T-helper 17 cell (primary cell): ENCODE measurements at regions not wholly inside any gene's neighbourhood (a gene's known extent, or its start where the extent isn't known, plus 50 kb on each side); places are given as distances from the start of the nearest gene placed in this dataset.

Experiments
- ATAC-seq: fragments of 150-1000 bp; cut with Tn5 transposase; 2 replicates; pipeline ENCODE4 v1.10.0; 2021; ENCODE audit warnings: mild to moderate bottlenecking, moderate library complexity
- DNase-seq, 3 donors: peaks; one replicate each; pipeline versions ENCODE4 v3.0.0 to v3.0.0-alpha.2; 2020 to 2021
- H3K9me3 ChIP-seq: one replicate; pipeline ENCODE4 v1.7.0; 2013; ENCODE audit warnings: low read length, mild to moderate bottlenecking; ENCODE audit not compliant: control insufficient read depth, poor library complexity, severe bottlenecking
- H3K27ac Mint-ChIP-seq: one replicate; pipeline ENCODE4 v1.8.0; 2022; ENCODE audit warnings: mild to moderate bottlenecking, moderate library complexity, mixed read lengths
- H3K27me3 Mint-ChIP-seq: one replicate; pipeline ENCODE4 v1.8.0; 2022; ENCODE audit warnings: mixed read lengths
- H3K36me3 Mint-ChIP-seq: one replicate; pipeline ENCODE4 v1.8.0; 2022; ENCODE audit warnings: low read depth, mixed read lengths
- H3K4me1 Mint-ChIP-seq: one replicate; pipeline ENCODE4 v1.8.0; 2022; ENCODE audit warnings: mild to moderate bottlenecking, mixed read lengths
- H3K4me3 Mint-ChIP-seq: one replicate; pipeline ENCODE4 v1.8.0; 2022; ENCODE audit warnings: mild to moderate bottlenecking, moderate library complexity, mixed read lengths

- no peaks in the 10 kb centered on the region for H3K9me3 ChIP-seq
- no peaks in the 10 kb centered on the region for H3K4me1 Mint-ChIP-seq
- no peak overlapping the region for H3K27ac Mint-ChIP-seq
- no peak for ATAC-seq
- no peak for DNase-seq
- H3K27me3 Mint-ChIP-seq, result no peaks in the 10 kb centered on the region
- H3K4me3 Mint-ChIP-seq, result no peak overlapping the region
- no peaks in the 10 kb centered on the region for H3K36me3 Mint-ChIP-seq
Measured at GRCh38 chr5:167319243-167319642, 972.2 kb upstream of the WWC1 start.

GRCh38 chr5:167320019-167320418 is 971.4 kb upstream of the WWC1 start:
- H3K4me1 Mint-ChIP-seq, result no peaks in the 10 kb centered on the region
- H3K27ac Mint-ChIP-seq, result no peak overlapping the region
- H3K36me3 Mint-ChIP-seq, result no peaks in the 10 kb centered on the region
- H3K27me3 Mint-ChIP-seq, result no peaks in the 10 kb centered on the region
- ATAC-seq (no peak), DNase-seq (no peak)
- no peaks in the 10 kb centered on the region for H3K9me3 ChIP-seq
- no peak overlapping the region for H3K4me3 Mint-ChIP-seq

- ATAC-seq (no peak), DNase-seq (no peak)
- Mint-ChIP-seq H3K4me3 (no peak overlapping the region), H3K36me3 (no peaks in the 10 kb centered on the region), H3K4me1 (no peaks in the 10 kb centered on the region), H3K27me3 (no peaks in the 10 kb centered on the region), H3K27ac (no peak overlapping the region)
- no peaks in the 10 kb centered on the region for H3K9me3 ChIP-seq
Measured at GRCh38 chr5:167332309-167332708, 959.1 kb upstream of the WWC1 start.

- no peaks in the 10 kb centered on the region for H3K9me3 ChIP-seq
- Mint-ChIP-seq H3K4me3 (no peak overlapping the region), H3K27ac (no peak overlapping the region), H3K36me3 (no peaks in the 10 kb centered on the region), H3K4me1 (no peaks in the 10 kb centered on the region), H3K27me3 (no peaks in the 10 kb centered on the region)
- DNase-seq (no peak), ATAC-seq (no peak)
Measured at GRCh38 chr5:167336161-167336560, 955.3 kb upstream of the WWC1 start.

- H3K27me3 Mint-ChIP-seq, result no peaks in the 10 kb centered on the region
- H3K36me3 Mint-ChIP-seq, result no peaks in the 10 kb centered on the region
- H3K9me3 ChIP-seq, result no peaks in the 10 kb centered on the region
- ATAC-seq (no peak), DNase-seq (no peak)
- no peak overlapping the region for H3K4me3 Mint-ChIP-seq
- H3K27ac Mint-ChIP-seq, result no peak overlapping the region
- no peaks in the 10 kb centered on the region for H3K4me1 Mint-ChIP-seq
Measured at GRCh38 chr5:167339205-167339604, 952.2 kb upstream of the WWC1 start.

GRCh38 chr5:167346461-167346860 is 945.0 kb upstream of the WWC1 start:
- no peaks in the 10 kb centered on the region for H3K9me3 ChIP-seq
- H3K4me3 Mint-ChIP-seq, result no peak overlapping the region
- no peaks in the 10 kb centered on the region for H3K4me1 Mint-ChIP-seq
- H3K27ac Mint-ChIP-seq, result no peak overlapping the region
- ATAC-seq (no peak), DNase-seq (no peak)
- H3K27me3 Mint-ChIP-seq, result no peaks in the 10 kb centered on the region
- H3K36me3 Mint-ChIP-seq, result no peaks in the 10 kb centered on the region

GRCh38 chr5:167348251-167348926 is 943.1 kb upstream of the WWC1 start:
- H3K36me3 Mint-ChIP-seq, result no peaks in the 10 kb centered on the region
- H3K9me3 ChIP-seq, result no peaks in the 10 kb centered on the region

GRCh38 chr5:167348980-167349379 is 942.5 kb upstream of the WWC1 start:
- no peaks in the 10 kb centered on the region for H3K4me1 Mint-ChIP-seq
- no peaks in the 10 kb centered on the region for H3K36me3 Mint-ChIP-seq
- no peak overlapping the region for H3K4me3 Mint-ChIP-seq
- no peaks in the 10 kb centered on the region for H3K27me3 Mint-ChIP-seq
- ATAC-seq, result no peak
- no peak for DNase-seq
- H3K9me3 ChIP-seq, result no peaks in the 10 kb centered on the region
- no peak overlapping the region for H3K27ac Mint-ChIP-seq

More at GRCh38 chr5:167348251-167348926, 943.1 kb upstream of the WWC1 start:
- no peaks in the 10 kb centered on the region for H3K27me3 Mint-ChIP-seq
- no peaks in the 10 kb centered on the region for H3K4me1 Mint-ChIP-seq
- no peak overlapping the region for H3K4me3 Mint-ChIP-seq
- no peak for ATAC-seq
- H3K27ac Mint-ChIP-seq, result no peak overlapping the region
- DNase-seq, result no peak

- H3K4me1 Mint-ChIP-seq, result no peaks in the 10 kb centered on the region
- H3K36me3 Mint-ChIP-seq, result no peaks in the 10 kb centered on the region
- H3K27ac Mint-ChIP-seq, result no peak overlapping the region
- no peak overlapping the region for H3K4me3 Mint-ChIP-seq
- DNase-seq (no peak), ATAC-seq (no peak)
- H3K9me3 ChIP-seq, result no peaks in the 10 kb centered on the region
- no peaks in the 10 kb centered on the region for H3K27me3 Mint-ChIP-seq
Measured at GRCh38 chr5:167351316-167351715, 940.1 kb upstream of the WWC1 start.

GRCh38 chr5:167352801-167353200 is 938.6 kb upstream of the WWC1 start:
- no peak overlapping the region for H3K4me3 Mint-ChIP-seq
- no peaks in the 10 kb centered on the region for H3K36me3 Mint-ChIP-seq
- H3K4me1 Mint-ChIP-seq, result no peaks in the 10 kb centered on the region
- H3K27ac Mint-ChIP-seq, result no peak overlapping the region
- H3K9me3 ChIP-seq, result no peaks in the 10 kb centered on the region
- ATAC-seq, result no peak
- no peak for DNase-seq
- no peaks in the 10 kb centered on the region for H3K27me3 Mint-ChIP-seq

GRCh38 chr5:167355346-167355745 is 936.1 kb upstream of the WWC1 start:
- ATAC-seq (no peak), DNase-seq (no peak)
- Mint-ChIP-seq H3K4me3 (no peak overlapping the region), H3K4me1 (no peaks in the 10 kb centered on the region), H3K36me3 (no peaks in the 10 kb centered on the region), H3K27me3 (no peaks in the 10 kb centered on the region), H3K27ac (no peak overlapping the region)
- no peaks in the 10 kb centered on the region for H3K9me3 ChIP-seq

- H3K9me3 ChIP-seq, result no peaks in the 10 kb centered on the region
- no peaks in the 10 kb centered on the region for H3K36me3 Mint-ChIP-seq
- H3K4me1 Mint-ChIP-seq, result no peaks in the 10 kb centered on the region
- DNase-seq (no peak), ATAC-seq (no peak)
- no peak overlapping the region for H3K27ac Mint-ChIP-seq
- no peaks in the 10 kb centered on the region for H3K27me3 Mint-ChIP-seq
- H3K4me3 Mint-ChIP-seq, result no peak overlapping the region
Measured at GRCh38 chr5:167356374-167356773, 935.1 kb upstream of the WWC1 start.

GRCh38 chr5:167358868-167359492 is 932.5 kb upstream of the WWC1 start:
- H3K9me3 ChIP-seq, result no peaks in the 10 kb centered on the region
- no peak for DNase-seq
- ATAC-seq, result no peak
- Mint-ChIP-seq H3K4me3 (no peak overlapping the region), H3K4me1 (no peaks in the 10 kb centered on the region), H3K36me3 (no peaks in the 10 kb centered on the region), H3K27me3 (no peaks in the 10 kb centered on the region), H3K27ac (no peak overlapping the region)

- H3K27me3 Mint-ChIP-seq, result no peaks in the 10 kb centered on the region
- no peak for DNase-seq
- no peaks in the 10 kb centered on the region for H3K36me3 Mint-ChIP-seq
- no peak for ATAC-seq
- no peaks in the 10 kb centered on the region for H3K4me1 Mint-ChIP-seq
- H3K4me3 Mint-ChIP-seq, result no peak overlapping the region
- no peak overlapping the region for H3K27ac Mint-ChIP-seq
- no peaks in the 10 kb centered on the region for H3K9me3 ChIP-seq
Measured at GRCh38 chr5:167361795-167362194, 929.6 kb upstream of the WWC1 start.
